HepG2 (cell line): ENCODE measurements at regions not wholly inside any gene's neighbourhood (a gene's known extent, or its start where the extent isn't known, plus 50 kb on each side); places are given as distances from the start of the nearest gene placed in this dataset.

Experiments used
- ATAC-seq: fragments of 200-7000 bp; cut with Tn5 transposase; 3 replicates; pipeline ENCODE4 v1.9.1; 2020; ENCODE audit warnings: mild to moderate bottlenecking, moderate library complexity
- BruUV-seq: library from RNA; stranded (reverse); fragments of 400-500 nt; replicated peaks from 2 replicates; lab custom pipeline; 2021; lab: Mats Ljungman, UMichigan
- CTCF ChIA-PET: fragments of 300-600 bp; formaldehyde crosslinking; extraction: SDS; loops from one replicate; lab custom pipeline; 2021; ENCODE audit warnings: low total read pairs, inconsistent platforms, low intra/inter-chr PET ratio; lab: Yijun Ruan, JAX
- POLR2A ChIA-PET: fragments of 350-600 bp; sonication (Branson Sonifier 250); formaldehyde crosslinking; loops from one replicate; lab custom pipeline; 2020; ENCODE audit warnings: antibody characterized with exemption, inconsistent platforms; lab: Yijun Ruan, JAX
- DNase-seq: peaks from one replicate; pipeline ENCODE4 v3.0.0-alpha.2; 2015; ENCODE audit warnings: low spot score
- FAIRE-seq: peaks from 3 replicates; lab custom pipeline; 2011; peaks lifted over from hg19 to GRCh38; lab: Jason Lieb, UNC
- H2AFZ ChIP-seq: one replicate; pipeline ENCODE4 v1.6.1; 2011; ENCODE audit warnings: low read length, inconsistent platforms
- H3K27ac ChIP-seq: fragments of 300-600 bp; 3 replicates; pipeline ENCODE4 v1.8.0; 2011; ENCODE audit warnings: mixed run types, mild to moderate bottlenecking, mixed read lengths, low read length, inconsistent platforms; ENCODE audit not compliant: insufficient read depth; ENCODE audit errors: extremely low read length
- H3K27me3 ChIP-seq, 2 experiments: fragments of 200-600 bp in 1 of 2; 2 replicates in 1 of 2; 3 replicates in 1 of 2; pipeline versions ENCODE4 v1.6.0 to v1.8.0; 2011; ENCODE audit warnings: low read length in 2 of 2, mild to moderate bottlenecking in 2 of 2, moderate library complexity in 2 of 2, inconsistent platforms in 1 of 2; ENCODE audit not compliant: insufficient read depth in 2 of 2, control insufficient read depth in 1 of 2
- H3K36me3 ChIP-seq, 2 experiments: fragments of 200-600 bp in 1 of 2; replicated peaks in 1 of 2; 2 replicates in 1 of 2; 3 replicates in 1 of 2; pipeline versions ENCODE4 v1.5.1 to v1.8.0; 2011; ENCODE audit warnings: low read length in 2 of 2, inconsistent platforms in 1 of 2; ENCODE audit not compliant: insufficient read depth in 2 of 2, control insufficient read depth in 1 of 2
- H3K4me1 ChIP-seq: 2 replicates; pipeline ENCODE4 v1.5.1; 2012; ENCODE audit warnings: low read length, inconsistent platforms; ENCODE audit not compliant: insufficient read depth
- H3K4me2 ChIP-seq: 2 replicates; pipeline ENCODE4 v1.6.0; 2011; ENCODE audit warnings: low read depth, low read length, inconsistent platforms
- H3K4me3 ChIP-seq, 3 experiments: fragments of 200-600 bp in 1 of 3; sonication (generic), shearing (Covaris generic) in 1 of 3; replicated peaks in 1 of 3; 2 replicates each; pipeline ENCODE4 v1.5.1; 2011 to 2016; ENCODE audit warnings: low read length in 3 of 3, inconsistent platforms in 2 of 3, low read depth in 2 of 3, mild to moderate bottlenecking in 2 of 3, control low read depth in 1 of 3, mixed read lengths in 1 of 3; ENCODE audit not compliant: insufficient read depth in 1 of 3
- H3K79me2 ChIP-seq: one replicate; pipeline ENCODE4 v1.6.1; 2011; ENCODE audit warnings: low read length, inconsistent platforms; ENCODE audit not compliant: insufficient read depth
- H3K9ac ChIP-seq: 2 replicates; pipeline ENCODE4 v1.6.0; 2011; ENCODE audit warnings: mild to moderate bottlenecking, low read depth, low read length, inconsistent platforms; ENCODE audit not compliant: insufficient read depth
- H3K9me3 ChIP-seq: 2 replicates; pipeline ENCODE4 v1.5.1; 2012; ENCODE audit warnings: mild to moderate bottlenecking, low read length
- H4K20me1 ChIP-seq: 2 replicates; pipeline ENCODE4 v1.6.0; 2011; ENCODE audit warnings: inconsistent platforms, mild to moderate bottlenecking, low read length, moderate library complexity; ENCODE audit not compliant: insufficient read depth
- ATM ChIP-seq: fragments of 450-650 bp; IDR thresholded peaks from 2 replicates; pipeline ENCODE4 v1.7.1; 2017; ENCODE audit warnings: mild to moderate bottlenecking, borderline replicate concordance
- ATRX ChIP-seq: sonication (generic); formaldehyde crosslinking; IDR thresholded peaks from 2 replicates; pipeline ENCODE4 v1.4.0; 2020; ENCODE audit warnings: missing genetic modification reagents, borderline replicate concordance
- CBFB ChIP-seq: sonication (generic); formaldehyde crosslinking; IDR thresholded peaks from 2 replicates; pipeline ENCODE4 v1.4.0; 2020; ENCODE audit warnings: missing genetic modification reagents
- ELF3 ChIP-seq: IDR thresholded peaks from 2 replicates; pipeline ENCODE4 v1.6.1; 2016; ENCODE audit warnings: missing genetic modification reagents, missing compliant biosample characterization
- HDAC2 ChIP-seq: sonication (generic); formaldehyde crosslinking; IDR thresholded peaks from 2 replicates; pipeline ENCODE4 v1.4.0; 2020; ENCODE audit warnings: missing genetic modification reagents
- IRX3 ChIP-seq: sonication (generic); formaldehyde crosslinking; IDR thresholded peaks from 2 replicates; pipeline ENCODE4 v1.8.1; 2023; ENCODE audit warnings: mild to moderate bottlenecking, low read depth, missing genetic modification reagents, borderline replicate concordance
- MAZ ChIP-seq, 2 experiments: sonication (generic) in 1 of 2; formaldehyde crosslinking in 1 of 2; IDR thresholded peaks; 2 replicates each; pipeline versions ENCODE4 v1.5.0 to v1.6.1; 2012 to 2020; ENCODE audit warnings: low read depth in 2 of 2, mild to moderate bottlenecking in 2 of 2, borderline replicate concordance in 1 of 2, improper control_type of control experiment in 1 of 2, low read length in 1 of 2, missing genetic modification reagents in 1 of 2, moderate library complexity in 1 of 2
- MZF1 ChIP-seq: sonication (generic); formaldehyde crosslinking; IDR thresholded peaks from 2 replicates; pipeline ENCODE4 v1.8.1; 2023; ENCODE audit warnings: mild to moderate bottlenecking, missing genetic modification reagents, borderline replicate concordance
- NCOA1 ChIP-seq: sonication (generic); formaldehyde crosslinking; IDR thresholded peaks from 2 replicates; pipeline ENCODE4 v1.9.0; 2021; ENCODE audit warnings: missing genetic modification reagents
- RBFOX2 ChIP-seq: fragments of 200-400 bp; formaldehyde crosslinking; IDR thresholded peaks from 2 replicates; pipeline ENCODE4 v1.6.1; 2017; ENCODE audit warnings: low read depth, mild to moderate bottlenecking, low read length
- REXO4 ChIP-seq: sonication (generic); formaldehyde crosslinking; IDR thresholded peaks from 2 replicates; pipeline ENCODE4 v1.8.0; 2022; ENCODE audit warnings: missing genetic modification reagents, mild to moderate bottlenecking, borderline replicate concordance
- SIX4 ChIP-seq: sonication (generic); formaldehyde crosslinking; IDR thresholded peaks from 2 replicates; pipeline ENCODE4 v1.4.0; 2020; ENCODE audit warnings: missing genetic modification reagents
- SP5 ChIP-seq: IDR thresholded peaks from 2 replicates; pipeline ENCODE4 v1.6.1; 2016; ENCODE audit warnings: low read depth, borderline replicate concordance
- WIZ ChIP-seq: sonication (generic); formaldehyde crosslinking; IDR thresholded peaks from 2 replicates; pipeline ENCODE4 v1.5.1; 2020; ENCODE audit warnings: mild to moderate bottlenecking, missing genetic modification reagents
- ZKSCAN5 ChIP-seq: sonication (generic); formaldehyde crosslinking; IDR thresholded peaks from 2 replicates; pipeline ENCODE4 v1.5.1; 2020; ENCODE audit warnings: mild to moderate bottlenecking, missing genetic modification reagents
- ZNF30 ChIP-seq: sonication (generic); formaldehyde crosslinking; IDR thresholded peaks from 2 replicates; pipeline ENCODE4 v1.5.0; 2020; ENCODE audit warnings: mild to moderate bottlenecking, missing genetic modification reagents
- ZNF580 ChIP-seq: IDR thresholded peaks from 2 replicates; pipeline ENCODE4 v1.6.1; 2016; ENCODE audit warnings: low read depth, borderline replicate concordance
- WGBS: methylation state at CpG from one replicate; pipeline ENCODE4 v1.1.6; 2017; ENCODE audit warnings: low lambda C conversion rate; 5-methylcytosine and 5-hydroxymethylcytosine counted together
- in situ Hi-C: cut with HindIII; loops from 2 replicates; pipeline ENCODE4 v1.10.0; 2017; ENCODE audit warnings: low pct_unique_long_range_greater_than_20kb; ENCODE audit not compliant: extremely low pct_ligation_motif_present
- intact Hi-C: fragments of 100-400 bp; cut with micrococcal nuclease; formaldehyde crosslinking; loops from one replicate; pipeline ENCODE4 v1.10.0; 2022; ENCODE audit not compliant: unreplicated experiment
- TF ChIP-seq, protein P1 (sequence below): sonication (generic); formaldehyde crosslinking; IDR thresholded peaks from 2 replicates; pipeline ENCODE4 v1.5.0; 2020; ENCODE audit warnings: missing genetic modification reagents

DNA sequence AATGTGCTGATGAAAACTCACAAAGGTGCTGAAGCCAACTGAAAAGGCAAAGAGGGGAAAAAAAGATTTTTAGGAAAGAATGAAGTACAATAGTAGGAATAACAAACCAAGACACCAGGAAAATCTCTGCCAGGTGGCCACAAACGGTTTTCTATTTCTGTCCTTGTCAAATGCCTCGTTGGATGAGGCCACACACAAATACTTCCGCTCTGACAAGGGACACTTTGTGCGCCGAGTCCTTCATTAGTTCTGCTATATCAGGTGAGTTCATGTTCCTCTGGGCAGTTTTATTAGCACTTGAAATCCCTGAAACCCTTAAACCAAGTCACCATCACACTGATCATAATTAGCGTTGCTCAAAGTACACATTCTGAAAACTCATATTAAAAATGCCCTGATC, 373.1 kb downstream of the VPS13C start:
- H2AFZ ChIP-seq, result no peak overlapping the region
- no peak overlapping the region for H3K4me2 ChIP-seq
- ChIA-PET CTCF (no interaction called here), POLR2A (no interaction called here)
- no peak for ATAC-seq
- H3K4me3 ChIP-seq, result no peak overlapping the region
- FAIRE-seq, result no peak
- 10% methylated on average over 4 of the region's 6 CpGs for WGBS
- no peaks in the 10 kb centered on the region for H4K20me1 ChIP-seq
- no peaks in the 10 kb centered on the region for H3K4me1 ChIP-seq
- in situ Hi-C loops, result no loop called here
- no peak overlapping the region for H3K9ac ChIP-seq
- no peak overlapping the region for H3K27ac ChIP-seq
- peaks cover 0 to 3% of the 10 kb centered on the region in 2 experiments; a peak in 1 of 5 replicates for H3K27me3 ChIP-seq
- H3K79me2 ChIP-seq, result no peaks in the 10 kb centered on the region
- no TSS peak for BruUV-seq
- H3K36me3 ChIP-seq, result no peaks in the 10 kb centered on the region
- no peaks in the 10 kb centered on the region for H3K9me3 ChIP-seq
- TF ChIP-seq MZF1, result no peak
- TF ChIP-seq, all 625 proteins: peak for 0
- no peak for DNase-seq
- intact Hi-C loops, result no loop called here

DNA sequence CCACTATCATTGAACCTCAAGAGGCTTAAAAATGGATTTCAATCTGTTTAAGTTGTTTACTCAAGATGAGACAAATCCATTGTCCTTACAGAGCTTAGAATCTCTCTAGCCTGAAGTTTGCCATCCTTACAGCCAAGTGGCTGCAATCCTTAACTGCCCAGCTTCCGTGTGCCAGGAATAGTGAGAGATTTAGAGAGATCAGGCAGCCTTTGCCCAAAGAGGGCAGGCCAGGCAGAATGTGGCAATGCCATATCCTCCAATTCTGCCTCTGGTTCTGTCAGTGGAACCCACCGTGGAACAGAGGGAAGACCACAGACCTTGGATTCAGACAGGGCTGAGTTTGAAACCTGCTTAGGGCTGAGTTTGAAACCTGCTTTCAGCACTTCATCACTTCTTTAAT, 374.3 kb downstream of the VPS13C start:
- TF ChIP-seq HDAC2 (CRISPR knock-in tag) (no peak), ATM (no peak), IRX3 (CRISPR knock-in tag) (no peak), ELF3 (CRISPR knock-in tag) (no peak), SP5 (no peak), ZNF580 (CRISPR knock-in tag) (no peak), RBFOX2 (no peak), ZKSCAN5 (no peak), ATRX (CRISPR knock-in tag) (no peak), SIX4 (CRISPR knock-in tag) (no peak), CBFB (CRISPR knock-in tag) (no peak), NCOA1 (CRISPR knock-in tag) (no peak), REXO4 (CRISPR knock-in tag) (no peak), ZNF30 (CRISPR knock-in tag) (no peak), MAZ (IDR thresholded peaks at IDR 0.05; ENCODE audit: borderline replicate concordance, low read depth, low read length) (no peak), MAZ (CRISPR knock-in tag; IDR thresholded peaks at IDR 0.05; ENCODE audit: low read depth) (no peak), WIZ (CRISPR knock-in tag) (no peak)
- TF ChIP-seq, protein P1, sequence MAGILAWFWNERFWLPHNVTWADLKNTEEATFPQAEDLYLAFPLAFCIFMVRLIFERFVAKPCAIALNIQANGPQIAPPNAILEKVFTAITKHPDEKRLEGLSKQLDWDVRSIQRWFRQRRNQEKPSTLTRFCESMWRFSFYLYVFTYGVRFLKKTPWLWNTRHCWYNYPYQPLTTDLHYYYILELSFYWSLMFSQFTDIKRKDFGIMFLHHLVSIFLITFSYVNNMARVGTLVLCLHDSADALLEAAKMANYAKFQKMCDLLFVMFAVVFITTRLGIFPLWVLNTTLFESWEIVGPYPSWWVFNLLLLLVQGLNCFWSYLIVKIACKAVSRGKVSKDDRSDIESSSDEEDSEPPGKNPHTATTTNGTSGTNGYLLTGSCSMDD (CRISPR knock-in tag), result no peak
- TF ChIP-seq, all 625 proteins: peak for 0
- DNase-seq (no peak), ATAC-seq (no peak), FAIRE-seq (no peak)
- ChIA-PET CTCF (no interaction called here), POLR2A (no interaction called here)
- whole genome bisulfite sequencing, result 0% methylated on average over 1 of the region's 2 CpGs
- Histone ChIP-seq H2AFZ (no peak overlapping the region), H3K79me2 (no peaks in the 10 kb centered on the region), H3K9ac (no peak overlapping the region), H3K4me2 (no peak overlapping the region), H3K4me3 (no peak overlapping the region), H4K20me1 (no peaks in the 10 kb centered on the region), H3K27ac (no peak overlapping the region), H3K9me3 (no peaks in the 10 kb centered on the region), H3K4me1 (no peaks in the 10 kb centered on the region), H3K27me3 (peaks cover 0 to 3% of the 10 kb centered on the region in 2 experiments; a peak in 1 of 5 replicates), H3K36me3 (no peaks in the 10 kb centered on the region)
- no TSS peak for BruUV-seq
- intact Hi-C loops (no loop called here), in situ Hi-C loops (no loop called here)
